SK-MEL-5 (cell line): ENCODE measurements at regions not wholly inside any gene's neighbourhood (a gene's known extent, or its start where the extent isn't known, plus 50 kb on each side); places are given as distances from the start of the nearest gene placed in this dataset.

ENCODE experiments used
- DNase-seq: peaks from one replicate; pipeline ENCODE4 v3.0.0-alpha.2; 2016; ENCODE audit warnings: low read depth, low spot score
- in situ Hi-C: cut with HindIII; loops from 2 replicates; pipeline ENCODE4 v1.10.0; 2016; ENCODE audit warnings: low sequenced_read_pairs, high pct_unique_total_duplicates, low pct_unique_long_range_greater_than_20kb

DNA sequence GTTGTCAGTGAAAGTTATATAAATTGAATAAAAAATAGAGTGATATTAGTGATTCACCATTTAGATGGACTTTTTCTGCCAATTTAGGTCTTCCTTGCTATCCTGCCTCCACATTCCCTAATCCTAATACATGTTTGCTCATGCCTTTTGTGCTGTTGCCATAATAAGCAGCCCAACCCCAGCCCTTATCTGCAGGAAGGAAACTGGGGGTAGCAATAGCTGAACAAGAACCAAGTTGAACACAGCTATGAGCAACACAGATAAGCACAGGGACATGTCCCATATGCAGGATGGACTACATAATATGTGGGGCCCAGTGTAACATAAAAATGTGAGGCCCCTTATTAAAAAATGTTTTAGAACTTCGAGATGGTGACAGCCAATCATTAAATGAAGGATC, 91.2 kb upstream of the AHR start:
- DNase-seq: no peak
- in situ Hi-C loops: no loop called here

DNA sequence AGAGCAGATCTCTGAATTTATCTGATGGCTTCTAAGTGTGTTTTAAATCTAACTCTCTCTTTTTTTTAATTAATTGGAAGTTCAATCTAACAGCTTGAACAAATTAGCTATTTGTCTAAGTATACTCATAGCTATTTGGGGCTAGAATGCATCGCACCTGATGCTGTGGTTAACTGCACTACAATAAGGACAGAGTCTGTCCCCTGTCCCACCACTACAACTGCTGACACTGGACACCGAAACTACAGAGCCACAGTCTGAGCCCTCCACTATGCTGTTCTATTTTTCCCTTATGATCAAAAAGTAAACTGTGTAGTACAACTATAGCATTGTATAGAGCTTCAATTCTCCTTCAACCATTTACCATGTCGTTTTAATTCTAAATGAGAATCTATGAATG, 89.4 kb upstream of the AHR start:
- no peak for DNase-seq
- in situ Hi-C loops: no loop called here

DNA sequence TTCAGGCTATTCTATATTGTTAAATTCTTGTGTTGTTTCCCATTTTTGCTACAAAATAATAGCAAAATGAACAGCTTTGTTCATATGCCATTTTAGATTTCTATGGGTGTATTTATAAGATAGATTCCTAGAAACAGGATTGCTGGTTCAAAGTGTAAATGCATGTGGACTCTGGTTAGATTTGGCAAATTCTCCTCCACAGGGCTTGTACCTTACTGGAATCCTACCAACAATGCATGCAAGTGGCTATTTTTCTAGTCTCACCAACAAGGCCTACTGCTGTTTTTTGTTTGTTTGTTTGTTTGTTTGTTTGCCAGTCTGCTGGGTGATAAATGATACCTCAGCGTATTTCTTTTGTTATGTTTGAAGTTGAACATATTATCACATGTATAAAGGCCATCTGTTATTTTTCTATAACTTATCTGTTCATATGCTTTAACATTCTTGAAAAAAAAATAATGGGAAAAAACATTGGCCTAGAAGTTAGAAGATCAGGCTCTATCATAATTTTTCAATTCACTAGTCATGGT, 87.1 kb upstream of the AHR start:
- in situ Hi-C loops: no loop called here

DNA sequence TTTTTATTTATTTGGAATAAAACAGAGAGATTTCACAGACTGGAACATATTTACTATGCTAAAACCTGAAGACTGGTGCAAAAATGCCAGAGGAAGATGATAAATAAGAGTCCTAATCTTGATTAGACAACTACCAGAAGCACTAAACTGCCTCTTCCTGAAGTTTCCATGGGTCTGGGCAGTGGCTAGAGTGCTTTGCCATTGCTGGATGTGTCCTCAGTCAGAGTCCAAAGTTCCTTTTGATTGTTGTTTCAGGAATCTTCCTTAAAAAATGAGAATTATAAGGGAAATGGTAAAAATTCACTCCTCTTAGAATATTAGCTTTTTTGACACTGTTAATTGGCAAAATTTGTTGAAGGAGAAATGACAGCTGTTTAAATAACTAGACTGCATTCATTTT, 86.3 kb upstream of the AHR start:
- no peak for DNase-seq
- in situ Hi-C loops: no loop called here

More for the DNA sequence above, 87.1 kb upstream of the AHR start:
- no peak for DNase-seq

DNA sequence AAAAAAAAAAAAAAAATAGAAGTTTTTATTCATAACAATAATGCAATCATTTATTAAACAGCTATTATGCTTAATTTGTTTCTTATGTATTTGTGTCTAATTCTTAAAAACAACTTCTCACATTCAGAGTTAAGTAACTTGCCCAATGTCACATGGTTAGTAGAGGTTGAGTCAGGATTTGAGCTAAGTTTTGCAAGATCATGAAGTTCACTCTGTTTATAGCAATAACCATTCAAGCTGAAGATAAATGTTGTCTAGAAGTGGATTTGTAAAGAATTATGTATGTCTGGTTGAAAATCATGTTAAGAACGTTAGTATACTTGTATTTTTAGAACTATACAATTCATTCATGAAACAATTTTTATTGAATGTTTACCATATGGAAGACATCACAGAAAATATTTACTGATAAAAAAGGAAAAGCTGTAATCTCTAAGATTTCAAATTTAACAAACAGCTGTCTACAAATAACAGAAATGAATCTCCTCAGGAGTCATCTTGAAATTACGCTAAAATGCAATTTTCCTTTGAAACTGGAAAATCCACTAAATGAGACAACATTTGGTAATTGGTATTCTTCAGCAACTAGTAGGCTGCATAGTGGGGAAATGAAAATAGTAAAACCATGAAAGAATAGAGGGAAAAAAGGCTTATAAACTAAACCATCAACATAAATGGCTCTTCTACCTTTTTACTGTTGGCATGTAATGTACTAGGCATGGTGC, 70.5 kb upstream of the AHR start:
- in situ Hi-C loops: no loop called here
- DNase-seq: no peak

DNA sequence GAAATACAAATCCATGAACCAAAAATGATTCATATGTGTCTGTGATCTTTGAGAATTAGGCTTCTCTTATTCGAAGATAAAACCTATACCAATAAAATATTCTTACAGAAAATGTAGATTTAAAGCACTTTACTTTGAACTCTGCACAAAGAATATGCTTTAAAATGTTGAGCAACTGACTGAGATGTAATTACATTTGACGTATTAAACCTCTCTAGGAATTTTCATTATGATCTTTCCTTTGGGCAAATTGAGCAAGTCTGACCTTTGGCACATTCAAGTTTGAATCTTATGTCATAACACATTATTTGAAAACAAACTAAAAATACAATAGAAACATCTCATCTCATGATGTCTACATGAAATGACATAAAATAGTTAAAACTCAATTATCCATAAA, 69.2 kb upstream of the AHR start:
- in situ Hi-C loops: no loop called here
- no peak for DNase-seq

DNA sequence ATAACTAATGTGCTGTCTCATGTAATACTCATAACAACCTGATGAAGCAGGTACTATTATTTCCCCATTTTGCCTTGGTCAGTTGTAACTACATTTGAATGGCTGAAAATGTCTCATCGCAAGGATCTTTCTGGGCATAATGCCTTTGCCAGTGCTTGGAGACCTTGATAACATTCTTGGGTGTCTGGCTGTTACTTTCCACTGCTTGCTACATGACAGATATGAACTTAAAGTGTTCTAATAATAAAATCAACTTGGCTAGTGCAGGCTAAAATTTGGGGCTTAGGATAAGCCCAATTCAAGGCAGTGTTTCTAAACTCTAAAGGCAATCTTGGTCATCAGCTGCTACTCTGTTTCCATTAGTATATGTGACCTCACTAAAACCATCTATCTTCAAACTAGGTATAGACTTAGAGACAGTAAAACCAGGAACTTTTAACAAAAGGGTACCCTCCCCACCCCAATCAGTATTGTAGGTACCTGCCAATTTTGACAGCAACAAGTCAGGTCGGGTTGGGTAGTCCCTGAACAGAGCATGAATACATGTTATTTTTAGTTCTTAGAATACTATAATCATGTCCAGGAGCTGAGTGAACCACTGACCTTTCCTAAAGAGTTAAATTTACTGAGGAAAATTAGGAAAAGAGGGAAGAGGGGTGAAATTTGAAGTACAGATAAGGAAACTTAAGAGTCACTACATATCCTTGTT, 68.2 kb upstream of the AHR start:
- in situ Hi-C loops: no loop called here
- no peak for DNase-seq

DNA sequence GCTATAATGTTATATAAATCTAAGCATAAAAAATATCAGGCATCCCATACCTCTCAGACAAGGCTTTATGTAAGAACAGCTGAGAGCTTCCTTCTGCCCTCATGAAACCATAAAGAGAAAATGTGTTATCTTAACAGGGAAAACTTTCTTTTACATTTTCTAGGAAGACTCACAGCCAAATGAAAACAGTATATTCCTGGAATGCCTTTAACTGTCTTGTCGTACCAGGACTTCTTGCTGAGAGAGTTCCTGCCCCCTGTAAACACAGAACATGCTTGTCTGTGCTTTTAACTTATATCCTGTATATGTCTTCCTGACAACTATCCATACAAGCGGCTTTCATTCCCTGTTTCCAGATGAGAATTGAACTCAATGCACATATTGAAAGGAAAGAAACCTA, 64.8 kb upstream of the AHR start:
- no peak for DNase-seq
- in situ Hi-C loops: no loop called here

DNA sequence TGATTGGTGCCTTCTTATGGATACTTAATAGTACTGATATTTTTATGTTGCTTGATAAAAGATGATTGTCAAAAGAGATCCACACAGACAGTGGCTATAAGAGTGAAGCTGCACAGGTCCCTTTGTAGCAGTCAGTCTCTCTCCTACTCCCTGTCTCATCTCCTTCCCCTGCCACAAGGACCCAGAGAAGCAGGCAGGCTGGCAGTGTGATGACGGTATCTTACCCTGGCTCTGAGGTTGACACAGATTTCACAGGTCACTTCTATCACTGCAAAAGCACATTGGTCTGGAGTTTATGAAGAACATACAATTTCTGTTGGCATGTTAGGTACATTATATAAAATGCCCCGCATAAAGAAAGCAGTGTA, 64.4 kb upstream of the AHR start:
- peak; percentile 29 for DNase-seq
- in situ Hi-C loops: no loop called here

DNA sequence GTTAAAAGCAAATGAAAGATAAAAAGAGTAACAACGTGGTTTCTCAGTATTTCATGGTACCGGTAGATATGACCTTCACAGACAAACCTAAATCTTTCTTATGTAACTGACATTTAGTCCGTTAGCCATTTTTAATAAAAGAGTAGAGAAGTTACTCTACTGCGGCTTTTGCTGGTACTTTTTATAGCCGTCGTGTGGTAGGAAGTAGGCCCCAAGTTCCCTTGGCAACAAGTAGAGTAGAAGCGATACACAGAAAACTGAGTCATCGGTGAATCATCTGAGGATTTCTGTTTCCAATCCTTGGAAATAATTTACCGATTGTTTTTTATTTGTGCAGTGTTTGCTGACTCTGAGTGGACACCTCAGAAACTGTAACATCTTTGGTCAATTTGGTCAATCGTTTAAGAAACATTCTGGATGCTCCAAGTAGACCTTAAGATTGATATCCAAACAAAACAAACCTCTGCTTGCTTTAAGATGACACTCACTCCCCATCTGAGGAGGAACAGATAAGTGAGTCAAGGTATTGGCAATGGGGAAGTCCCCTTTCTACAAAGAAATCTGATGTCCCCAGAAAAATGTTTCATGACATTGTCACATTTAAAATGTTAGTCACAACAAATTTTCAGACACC, 63.9 kb upstream of the AHR start:
- in situ Hi-C loops: no loop called here
- DNase-seq: peak; percentile 86

DNA sequence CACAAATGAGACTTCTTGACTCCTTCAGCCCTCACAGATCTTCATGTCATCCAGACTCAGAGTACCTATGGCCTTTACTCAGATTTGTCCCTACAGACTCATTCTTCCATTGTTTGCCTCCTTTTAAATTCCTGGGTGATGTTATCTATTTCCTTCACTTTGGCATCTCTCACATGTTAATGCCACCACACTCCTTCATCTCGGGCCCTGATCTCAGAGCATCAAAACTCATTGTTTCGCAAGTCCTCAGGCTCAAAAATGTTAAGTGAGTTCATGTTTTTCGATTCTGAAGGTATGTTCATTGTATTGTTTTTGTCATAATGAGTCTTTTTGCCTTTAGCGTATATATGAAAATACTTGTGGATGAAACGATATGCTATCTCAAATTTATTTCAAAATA, 62.3 kb upstream of the AHR start:
- in situ Hi-C loops: no loop called here
- DNase-seq: no peak

DNA sequence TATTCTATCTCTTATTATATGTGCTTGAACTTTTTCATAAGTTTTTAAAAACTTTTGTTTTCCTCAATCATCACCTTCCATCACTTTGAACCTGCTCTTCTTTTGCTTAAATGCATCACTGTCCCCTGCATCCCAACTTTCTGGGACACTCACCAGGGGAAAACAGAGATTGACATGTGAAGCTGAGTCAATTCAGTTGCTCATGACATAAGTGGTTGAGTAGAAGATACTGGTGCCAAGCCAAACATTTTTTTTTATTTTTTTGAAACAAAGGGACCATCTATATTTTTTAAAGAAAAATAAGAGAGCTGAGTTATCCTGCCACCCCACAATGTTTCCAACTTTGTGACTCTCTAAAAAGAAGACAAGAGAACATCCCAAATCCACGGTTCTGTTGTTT, 61.8 kb upstream of the AHR start:
- no peak for DNase-seq
- in situ Hi-C loops: no loop called here

DNA sequence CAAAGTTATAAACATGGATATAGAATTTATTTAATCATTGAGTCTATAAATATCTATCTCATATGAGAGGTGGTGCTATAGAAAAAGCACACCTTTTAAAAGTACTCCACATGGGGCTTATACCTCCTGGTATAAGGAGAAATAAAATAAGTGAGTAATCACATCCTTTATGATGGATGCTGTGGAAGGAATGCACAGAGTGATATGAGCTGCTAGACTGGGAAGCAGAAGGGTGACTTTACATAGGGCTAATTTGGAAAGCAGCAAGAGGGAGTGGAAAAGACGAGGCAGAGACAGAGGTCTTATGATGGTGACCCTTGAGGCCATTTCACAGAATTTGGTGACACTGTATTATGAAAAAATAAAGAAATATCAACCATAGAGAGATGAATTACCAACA, 59.4 kb upstream of the AHR start:
- in situ Hi-C loops: no loop called here
- no peak for DNase-seq

DNA sequence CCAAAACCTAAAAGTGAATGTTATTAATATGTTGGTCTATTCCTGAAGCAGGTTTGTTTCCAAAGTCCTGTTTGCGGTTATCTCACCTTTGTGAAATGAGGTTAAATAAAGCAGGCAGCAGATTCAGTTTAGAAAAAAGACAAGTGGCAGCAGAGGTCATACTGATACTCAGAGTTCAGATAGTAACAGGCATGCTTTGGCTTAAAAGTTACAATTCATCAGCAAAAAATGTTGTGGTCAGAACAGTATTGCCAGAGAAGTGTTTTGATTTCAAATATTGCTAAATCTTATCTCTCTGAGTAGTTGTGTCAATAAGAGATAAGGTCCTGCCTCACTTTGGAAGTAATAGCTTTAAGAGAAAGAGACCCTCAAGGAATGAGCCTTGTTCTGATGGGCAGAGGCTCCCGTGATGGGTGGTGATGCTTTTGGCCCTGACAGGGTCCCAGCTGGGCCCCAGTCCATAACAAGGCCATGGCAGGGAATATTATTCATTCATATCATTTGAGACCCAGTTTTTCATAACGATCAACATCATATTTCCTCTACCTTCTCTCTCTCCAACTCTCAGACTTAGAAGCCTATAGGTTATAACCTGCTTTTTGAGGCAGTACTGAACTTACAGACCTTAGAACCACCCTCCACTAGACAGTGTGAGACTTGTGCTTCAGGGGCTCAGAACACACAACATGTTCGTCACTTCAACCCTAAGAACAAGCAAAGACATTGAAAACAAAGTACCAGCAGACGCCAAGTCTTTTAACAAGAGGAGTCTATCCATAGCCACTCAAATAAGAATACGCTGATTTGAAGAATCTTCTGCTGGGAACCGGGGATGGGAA, 58.5 kb upstream of the AHR start:
- DNase-seq: no peak
- in situ Hi-C loops: no loop called here

DNA sequence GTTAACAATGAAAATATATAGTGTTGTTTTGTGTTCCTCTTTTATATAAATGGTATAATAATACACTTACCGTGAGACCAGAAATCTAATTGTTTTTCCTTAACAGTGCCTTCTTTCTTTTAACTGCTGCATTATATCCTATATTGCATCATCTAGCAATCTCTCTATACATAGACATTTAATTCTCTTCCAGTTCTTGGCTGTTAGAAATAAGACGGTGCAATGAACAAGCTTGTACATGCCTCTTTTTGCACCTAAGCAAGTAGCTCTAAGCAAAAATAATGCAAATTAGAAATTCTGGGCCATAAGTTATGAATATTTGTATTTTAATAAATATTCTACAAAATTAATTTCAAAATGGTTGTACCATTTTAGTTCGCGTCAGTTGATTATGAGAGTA, 55.9 kb upstream of the AHR start:
- no peak for DNase-seq
- in situ Hi-C loops: no loop called here

DNA sequence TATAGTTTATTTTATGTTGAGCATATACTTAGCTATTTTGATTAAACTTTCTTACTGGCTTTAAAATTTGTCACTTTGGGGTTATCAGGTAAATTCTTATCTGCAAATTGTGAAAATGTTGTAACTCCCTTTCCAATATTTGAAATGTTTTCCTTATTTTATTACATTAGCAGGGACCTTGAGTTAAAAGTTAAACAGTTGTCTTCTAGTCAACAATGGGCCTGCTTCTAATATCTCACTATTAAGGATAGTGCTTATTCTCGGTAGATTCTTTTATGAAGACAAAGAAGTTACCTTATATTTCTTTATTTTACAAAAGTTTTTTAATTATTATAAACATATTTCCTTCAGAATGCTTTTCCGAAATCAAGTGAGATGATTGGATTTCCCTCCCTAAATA, 53.7 kb upstream of the AHR start:
- DNase-seq: no peak
- in situ Hi-C loops: no loop called here

DNA sequence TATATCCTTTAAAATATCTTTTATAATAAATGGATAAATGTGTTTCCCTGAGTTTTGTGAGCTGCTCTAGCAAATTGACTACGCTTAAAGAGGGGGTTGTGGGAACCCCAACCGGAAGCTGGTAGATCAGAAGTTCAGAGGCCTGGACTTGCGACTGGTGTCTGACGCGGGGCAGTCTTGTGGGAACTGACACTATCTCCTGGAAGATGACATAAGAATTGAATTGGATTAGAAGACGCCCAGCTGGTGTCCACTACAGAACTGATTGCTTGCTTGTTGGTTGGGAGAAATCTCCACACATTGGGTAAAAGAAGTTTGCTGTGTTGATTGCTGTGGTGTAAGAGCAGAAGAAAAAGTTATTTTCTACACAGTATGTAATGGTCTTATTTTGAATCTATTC, 51.1 kb upstream of the AHR start:
- no peak for DNase-seq
- in situ Hi-C loops: no loop called here

DNA sequence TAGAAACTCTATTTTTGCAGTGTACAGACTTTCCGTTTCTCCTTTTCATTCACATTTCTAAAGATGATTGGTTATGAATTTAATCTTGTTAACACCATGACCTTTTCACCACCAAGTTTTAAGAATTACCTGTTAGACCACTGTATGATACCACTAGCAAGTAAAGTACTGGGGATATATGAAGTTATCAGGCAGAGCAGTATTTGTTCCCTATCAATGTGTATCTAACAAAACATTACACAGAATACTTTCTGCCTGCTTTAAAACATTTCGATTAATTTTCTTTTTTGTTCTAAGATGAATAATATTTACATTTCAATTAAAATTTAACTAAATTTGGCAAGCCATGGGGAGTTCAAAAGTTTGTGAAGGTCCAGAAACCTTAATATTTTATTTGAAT, 49.9 kb upstream of the AHR start:
- DNase-seq: no peak
- in situ Hi-C loops: no loop called here
